LNCaP clone FGC (cell line): ENCODE measurements at regions not wholly inside any gene's neighbourhood (a gene's known extent, or its start where the extent isn't known, plus 50 kb on each side); places are given as distances from the start of the nearest gene placed in this dataset.
"Not testable (repeated sequence)": the region's sequence is repeated elsewhere in the genome, so short reads cannot be mapped to it uniquely, and the experiment has no call there.

Experiments
- DNase-seq: peaks from one replicate; pipeline ENCODE4 v3.0.0-alpha.2; 2011; ENCODE audit warnings: low read depth
- H3K4me3 ChIP-seq: 2 replicates; pipeline ENCODE4 v1.5.1; 2011; ENCODE audit warnings: mild to moderate bottlenecking, low read depth, low read length, control low read depth
- CTCF ChIP-seq: IDR thresholded peaks from 2 replicates; pipeline ENCODE4 v1.5.1; 2012; ENCODE audit warnings: mild to moderate bottlenecking; ENCODE audit not compliant: control insufficient read depth, insufficient read depth; ENCODE audit errors: extremely low read depth

- no peak for DNase-seq
- H3K4me3 ChIP-seq = no peak overlapping the region
- no peak for TF ChIP-seq CTCF
These were observed 120.4 kb upstream of the OSBPL11 start for GRCh38 chr3:125715651-125716050.

- not testable (repeated sequence) for H3K4me3 ChIP-seq, DNase-seq
These were observed 136.9 kb upstream of the OSBPL11 start for GRCh38 chr3:125732151-125732550.

GRCh38 chr3:125741991-125742718, 146.9 kb upstream of the OSBPL11 start:
- not testable (repeated sequence) for DNase-seq, H3K4me3 ChIP-seq

- not testable (repeated sequence) for H3K4me3 ChIP-seq, DNase-seq
These were observed 147.5 kb upstream of the OSBPL11 start for GRCh38 chr3:125742845-125743244.

GRCh38 chr3:125757050-125757449, 161.8 kb upstream of the OSBPL11 start:
- H3K4me3 ChIP-seq, DNase-seq: not testable (repeated sequence)

GRCh38 chr3:125758641-125759130, 163.4 kb upstream of the OSBPL11 start:
- not testable (repeated sequence) for H3K4me3 ChIP-seq, DNase-seq

GRCh38 chr3:125762601-125763000, 167.3 kb upstream of the OSBPL11 start:
- DNase-seq, H3K4me3 ChIP-seq: not testable (repeated sequence)

GRCh38 chr3:125766285-125766826, 171.1 kb upstream of the OSBPL11 start:
- peak; percentile 66 for TF ChIP-seq CTCF
- peak overlapping the region; percentile 48 for H3K4me3 ChIP-seq
- DNase-seq = not testable (repeated sequence)

GRCh38 chr3:125766931-125767330, 171.6 kb upstream of the OSBPL11 start:
- DNase-seq = not testable (repeated sequence)
- peak overlapping the region; percentile 48; the same call in 1 of the 2 replicates for H3K4me3 ChIP-seq

GRCh38 chr3:125767641-125768040, 172.3 kb upstream of the OSBPL11 start:
- no peak for DNase-seq
- TF ChIP-seq CTCF = no peak
- no peak overlapping the region for H3K4me3 ChIP-seq

- not testable (repeated sequence) for DNase-seq, H3K4me3 ChIP-seq
These were observed 173.5 kb upstream of the OSBPL11 start for GRCh38 chr3:125768821-125769220.

- not testable (repeated sequence) for DNase-seq, H3K4me3 ChIP-seq
These were observed 176.2 kb upstream of the OSBPL11 start for GRCh38 chr3:125771506-125771905.

GRCh38 chr3:125774433-125775034, 179.2 kb upstream of the OSBPL11 start:
- not testable (repeated sequence) for DNase-seq

GRCh38 chr3:125775106-125775505, 179.8 kb upstream of the OSBPL11 start:
- not testable (repeated sequence) for DNase-seq, H3K4me3 ChIP-seq

More at GRCh38 chr3:125774433-125775034, 179.2 kb upstream of the OSBPL11 start:
- not testable (repeated sequence) for H3K4me3 ChIP-seq

GRCh38 chr3:125775606-125776294, 180.5 kb upstream of the OSBPL11 start:
- not testable (repeated sequence) for DNase-seq, H3K4me3 ChIP-seq
